UCSD-AML1 (cell line): ENCODE measurements at regions not wholly inside any gene's neighbourhood (a gene's known extent, or its start where the extent isn't known, plus 50 kb on each side); places are given as distances from the start of the nearest gene placed in this dataset.
"Not testable (repeated sequence)": the region's sequence is repeated elsewhere in the genome, so short reads cannot be mapped to it uniquely, and the experiment has no call there.

Source experiments
- DNase-seq: peaks from one replicate; lab custom pipeline; 2025; ENCODE audit not compliant: unreplicated experiment; lab: John Stamatoyannopoulos, UW

- no peak for DNase-seq
Observed at GRCh38 chr14:105926373-105927095, 400.2 kb downstream of the TMEM121 start.

- peak; percentile 68 for DNase-seq
Observed at GRCh38 chr14:105927096-105928060, 401.0 kb downstream of the TMEM121 start.

- DNase-seq: peak; percentile 85
Observed at GRCh38 chr14:105928171-105929111, 402.1 kb downstream of the TMEM121 start.

- DNase-seq: peak; percentile 73
Observed at GRCh38 chr14:105929327-105930081, 403.1 kb downstream of the TMEM121 start.

DNA sequence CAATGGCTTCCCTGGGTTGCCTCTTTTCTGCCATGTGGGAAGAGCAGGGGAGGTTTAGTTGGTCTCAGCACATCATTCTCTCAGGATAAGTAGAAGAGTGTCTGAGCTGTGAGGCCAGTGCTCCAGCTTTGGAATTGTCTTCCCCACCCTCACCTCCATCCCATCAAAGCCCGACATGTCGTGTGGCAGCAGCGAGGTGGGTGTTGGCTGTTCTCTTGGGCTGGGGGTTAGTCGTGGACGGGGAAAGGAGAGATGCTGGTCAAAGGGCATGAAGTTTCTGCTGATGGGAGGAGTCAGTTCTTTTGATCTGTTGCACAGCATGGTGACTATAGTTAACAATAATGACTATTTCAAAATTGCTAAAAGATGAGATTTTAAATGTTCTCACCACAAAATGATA is 404.2 kb downstream of the TMEM121 start:
- DNase-seq: no peak

GRCh38 chr14:105931808-105932483 is 405.6 kb downstream of the TMEM121 start:
- peak; percentile 39 for DNase-seq

GRCh38 chr14:105933238-105933637 is 406.9 kb downstream of the TMEM121 start:
- no peak for DNase-seq

GRCh38 chr14:105935384-105935783 is 409.0 kb downstream of the TMEM121 start:
- DNase-seq: no peak

GRCh38 chr14:105937253-105938054 is 411.1 kb downstream of the TMEM121 start:
- no peak for DNase-seq

DNA sequence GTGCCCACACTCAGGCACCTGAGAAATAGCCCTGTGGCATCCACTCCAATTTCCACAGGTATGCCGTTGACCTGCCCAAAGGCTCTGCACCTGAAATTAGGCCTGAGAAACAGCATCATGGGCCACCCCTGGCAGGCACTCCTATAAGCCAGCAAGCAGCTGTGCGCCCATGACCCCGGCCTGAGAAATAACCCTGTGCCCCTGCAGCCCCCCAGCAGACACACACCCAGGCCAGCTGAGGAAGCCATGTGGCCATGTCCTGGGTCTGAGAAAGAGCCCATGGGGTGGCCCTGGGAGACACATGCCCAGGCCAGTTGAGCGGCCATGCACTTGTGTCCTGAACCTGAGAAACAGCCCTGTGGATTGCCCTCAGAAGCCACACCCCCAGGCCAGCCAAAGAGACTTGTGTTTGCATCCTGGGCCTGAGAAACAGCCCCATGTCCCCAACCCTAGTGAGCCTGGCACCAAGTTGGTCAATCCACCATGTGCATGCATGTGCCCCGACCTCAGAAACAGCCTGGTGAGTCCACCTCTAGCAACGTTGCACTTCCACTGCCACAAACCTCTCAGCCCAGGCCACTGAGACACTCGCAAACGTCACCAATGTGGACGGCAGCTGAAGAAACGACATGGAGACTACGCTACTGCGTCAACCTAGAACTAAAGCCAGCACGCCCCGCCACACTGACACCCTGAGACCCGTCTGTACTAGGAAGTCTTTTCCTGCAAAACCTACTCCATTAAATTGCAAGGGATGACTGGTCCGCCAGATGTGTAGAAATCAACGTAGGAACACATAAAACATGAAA is 411.9 kb downstream of the TMEM121 start:
- no peak for DNase-seq

DNA sequence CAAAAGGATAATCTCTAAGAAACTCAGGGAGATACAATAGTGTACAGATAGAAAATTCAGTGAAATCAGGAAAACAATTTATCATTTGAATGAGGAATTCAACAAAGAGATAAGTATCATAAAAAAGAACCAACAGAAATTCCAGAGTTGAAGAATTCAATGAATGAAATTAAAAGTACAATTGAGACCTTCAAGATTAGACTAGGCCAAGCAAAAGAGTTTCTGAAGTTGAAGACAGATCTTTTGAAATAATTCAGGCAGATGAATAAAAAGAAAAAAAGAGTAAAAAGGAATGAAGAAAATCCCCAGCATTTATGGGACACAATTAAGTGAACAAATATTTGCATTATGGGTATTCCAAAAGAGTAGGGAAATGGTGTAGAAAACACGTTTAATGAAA is 412.6 kb downstream of the TMEM121 start:
- no peak for DNase-seq

- no peak for DNase-seq
Observed at GRCh38 chr14:105939810-105940508, 413.6 kb downstream of the TMEM121 start.

- no peak for DNase-seq
Observed at GRCh38 chr14:105940534-105941225, 414.3 kb downstream of the TMEM121 start.

DNA sequence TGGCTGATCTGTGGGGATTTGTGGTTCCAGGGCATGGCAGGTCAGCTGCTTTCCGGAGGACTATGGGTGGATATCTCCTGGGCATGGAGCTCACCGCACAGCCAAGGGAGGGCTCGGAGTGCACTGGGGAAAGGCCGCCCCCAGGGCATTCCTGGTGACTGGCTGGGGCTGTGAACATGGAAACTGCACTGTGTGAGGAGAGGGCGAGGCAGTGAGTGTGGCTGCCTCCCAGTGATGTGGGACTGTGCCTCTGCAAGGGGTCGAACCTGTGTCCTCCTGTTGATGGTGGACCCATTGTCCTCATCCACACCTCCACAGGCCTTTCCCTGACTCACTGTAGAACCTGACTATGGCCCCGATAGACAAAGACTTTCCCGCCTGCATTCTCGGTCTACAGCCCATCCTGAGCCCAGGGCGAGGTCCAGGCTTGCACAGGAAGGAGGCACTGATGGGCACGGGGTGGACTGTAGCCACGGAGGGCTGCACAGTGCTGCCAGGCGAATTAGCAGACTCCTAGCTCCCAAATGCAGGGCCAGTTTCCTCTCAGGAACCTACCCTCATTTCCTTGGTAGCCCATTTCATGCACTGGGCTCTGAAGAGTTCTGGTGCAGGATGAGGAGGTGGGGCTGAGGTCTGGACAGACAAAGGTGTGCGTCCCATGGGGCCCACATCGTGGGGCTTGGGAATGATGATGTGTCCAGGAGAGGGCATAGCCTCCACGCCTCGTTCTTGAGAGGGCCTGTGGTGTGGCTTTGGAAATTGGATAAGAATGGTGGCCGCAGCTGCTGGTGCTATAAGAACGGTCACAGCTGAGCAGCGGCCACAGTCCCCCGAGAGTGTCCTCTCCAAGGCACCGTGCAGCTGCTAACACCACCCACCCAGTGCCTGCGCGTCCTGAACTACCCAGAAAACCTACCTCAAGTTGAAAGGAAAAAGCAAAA is 415.1 kb downstream of the TMEM121 start:
- no peak for DNase-seq

DNA sequence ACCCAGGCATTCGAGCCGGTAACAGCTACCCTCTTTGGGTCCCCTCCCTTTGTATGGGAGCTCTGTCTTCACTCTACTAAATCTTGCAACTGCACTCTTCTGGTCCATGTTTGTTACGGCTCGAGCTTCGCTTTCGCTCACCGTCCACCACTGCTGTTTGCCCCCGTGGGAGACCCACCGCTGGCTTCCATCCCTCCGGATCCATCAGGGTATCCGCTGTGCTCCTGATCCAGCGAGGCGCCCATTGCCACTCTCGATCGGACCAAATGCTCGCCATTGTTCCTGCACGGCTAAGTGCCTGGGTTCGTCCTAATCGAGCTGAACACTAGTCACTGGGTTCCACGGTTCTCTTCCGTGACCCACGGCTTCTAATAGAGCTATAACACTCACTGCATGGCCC is 416.3 kb downstream of the TMEM121 start:
- not testable (repeated sequence) for DNase-seq
